ENCODE measurements at regions not wholly inside any gene's neighbourhood (a gene's known extent, or its start where the extent isn't known, plus 50 kb on each side); places are given as distances from the start of the nearest gene placed in this dataset.

DNA sequence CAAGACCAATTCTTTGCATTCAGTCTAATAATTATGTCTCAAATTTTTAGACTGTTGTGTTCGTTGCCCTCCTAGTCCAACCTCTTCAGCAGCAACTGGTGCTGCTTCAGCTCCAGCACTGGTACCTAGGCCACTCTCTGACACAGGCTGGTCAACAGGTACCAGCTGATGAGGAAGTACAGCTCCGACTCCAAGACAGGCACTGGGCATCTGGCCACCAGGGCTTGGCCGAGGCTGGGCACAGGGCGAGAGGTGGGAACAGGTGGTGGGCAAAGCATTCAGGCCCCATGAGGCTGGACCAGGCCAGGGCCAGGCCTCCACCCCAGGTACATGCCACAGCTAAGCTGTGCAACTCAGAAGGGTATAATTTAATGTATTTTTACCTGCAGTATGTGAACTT lies 151.5 kb upstream of the AGR3 start:
- no peaks in the 10 kb centered on the region for H3K9me3 ChIP-seq (ENCODE audit: control insufficient read depth in 1 of 2, insufficient read depth in 1 of 2, low read length in 2 of 2)
- TF ChIP-seq CTCF (IDR thresholded peaks at IDR 0.05), result no peak
- intact Hi-C loops (cut with DNase I, micrococcal nuclease), result no loop called here
- ATAC-seq (ENCODE audit: poor library complexity) (no peak), DNase-seq (no peak)
- H3K4me1 ChIP-seq (ENCODE audit: insufficient read depth, low read length), result peaks cover 10% of the 10 kb centered on the region
- H3K27ac Mint-ChIP-seq, result no peak overlapping the region
- H3K27ac ChIP-seq (ENCODE audit: low read depth in 1 of 2, low read length in 2 of 2), result no peak overlapping the region
- H3K27me3 Mint-ChIP-seq, result peaks cover 5% of the 10 kb centered on the region
- ChIA-PET CTCF (no interaction called here), POLR2A (no interaction called here)
- H3K27me3 ChIP-seq (ENCODE audit: control insufficient read depth in 1 of 2, insufficient read depth in 2 of 2, low read length in 2 of 2), result no peaks in the 10 kb centered on the region
- no peaks in the 10 kb centered on the region for H3K4me1 Mint-ChIP-seq (ENCODE audit: low read depth)
- no peaks in the 10 kb centered on the region for H3K36me3 Mint-ChIP-seq (ENCODE audit: low read depth)
- H3K36me3 ChIP-seq (ENCODE audit: insufficient read depth, low read length), result no peaks in the 10 kb centered on the region
- H3K9me3 Mint-ChIP-seq, result no peaks in the 10 kb centered on the region
- no peak overlapping the region for H3K4me3 Mint-ChIP-seq
- H3K4me3 ChIP-seq (ENCODE audit: low read length), result no peak overlapping the region

- Mint-ChIP-seq H3K9me3 (no peaks in the 10 kb centered on the region), H3K27me3 (peaks cover 5% of the 10 kb centered on the region), H3K4me1 (ENCODE audit: low read depth) (peaks cover 4% of the 10 kb centered on the region), H3K27ac (no peak overlapping the region), H3K36me3 (ENCODE audit: low read depth) (no peaks in the 10 kb centered on the region), H3K4me3 (no peak overlapping the region)
- POLR2A ChIA-PET, result no interaction called here
- TF ChIP-seq CTCF (IDR thresholded peaks at IDR 0.05), result no peak
- CTCF ChIA-PET, result no interaction called here
- Histone ChIP-seq H3K36me3 (ENCODE audit: insufficient read depth, low read length) (no peaks in the 10 kb centered on the region), H3K4me1 (ENCODE audit: insufficient read depth, low read length) (no peaks in the 10 kb centered on the region), H3K27me3 (ENCODE audit: control insufficient read depth in 1 of 2, insufficient read depth in 2 of 2, low read length in 2 of 2) (no peaks in the 10 kb centered on the region), H3K9me3 (ENCODE audit: control insufficient read depth in 1 of 2, insufficient read depth in 1 of 2, low read length in 2 of 2) (no peaks in the 10 kb centered on the region), H3K27ac (ENCODE audit: low read depth in 1 of 2, low read length in 2 of 2) (no peak overlapping the region), H3K4me3 (ENCODE audit: low read length) (no peak overlapping the region)
- ATAC-seq (ENCODE audit: poor library complexity) (no peak), DNase-seq (no peak)
- intact Hi-C loops (cut with DNase I, micrococcal nuclease), result no loop called here
Measured at GRCh38 chr7:17036584-17036983, 154.8 kb upstream of the AGR3 start.

- H3K27ac ChIP-seq (ENCODE audit: low read depth in 1 of 2, low read length in 2 of 2), result no peak overlapping the region
- intact Hi-C loops (cut with DNase I, micrococcal nuclease), result no loop called here
- H3K36me3 ChIP-seq (ENCODE audit: insufficient read depth, low read length), result no peaks in the 10 kb centered on the region
- H3K4me1 Mint-ChIP-seq (ENCODE audit: low read depth), result peaks cover 4% of the 10 kb centered on the region
- POLR2A ChIA-PET, result no interaction called here
- H3K27me3 Mint-ChIP-seq, result peaks cover 5% of the 10 kb centered on the region
- H3K27ac Mint-ChIP-seq, result no peak overlapping the region
- no peak overlapping the region for H3K4me3 ChIP-seq (ENCODE audit: low read length)
- no peak overlapping the region for H3K4me3 Mint-ChIP-seq
- no peaks in the 10 kb centered on the region for H3K9me3 ChIP-seq (ENCODE audit: control insufficient read depth in 1 of 2, insufficient read depth in 1 of 2, low read length in 2 of 2)
- no peaks in the 10 kb centered on the region for H3K9me3 Mint-ChIP-seq
- no peaks in the 10 kb centered on the region for H3K36me3 Mint-ChIP-seq (ENCODE audit: low read depth)
- H3K27me3 ChIP-seq (ENCODE audit: control insufficient read depth in 1 of 2, insufficient read depth in 2 of 2, low read length in 2 of 2), result no peaks in the 10 kb centered on the region
- ATAC-seq (ENCODE audit: poor library complexity) (no peak), DNase-seq (no peak)
- TF ChIP-seq CTCF (IDR thresholded peaks at IDR 0.05), result no peak
- CTCF ChIA-PET, result no interaction called here
- no peaks in the 10 kb centered on the region for H3K4me1 ChIP-seq (ENCODE audit: insufficient read depth, low read length)
Measured at GRCh38 chr7:17037356-17037755, 155.6 kb upstream of the AGR3 start.

Measured in CD4-positive, alpha-beta T cell (primary cell).